ENCODE measurements at regions not wholly inside any gene's neighbourhood (a gene's known extent, or its start where the extent isn't known, plus 50 kb on each side); places are given as distances from the start of the nearest gene placed in this dataset.

GRCh38 chrX:8887004-8887403 lies 85.8 kb upstream of the FAM9A start:
- no peak overlapping the region for H3K4me3 Mint-ChIP-seq
- H3K27ac Mint-ChIP-seq: no peak overlapping the region
- H3K27ac ChIP-seq (ENCODE audit: low read depth in 1 of 2, low read length in 2 of 2): no peak overlapping the region
- TF ChIP-seq CTCF (IDR thresholded peaks at IDR 0.05): no peak
- intact Hi-C loops (cut with DNase I, micrococcal nuclease): no loop called here
- no peaks in the 10 kb centered on the region for H3K9me3 ChIP-seq (ENCODE audit: control insufficient read depth in 1 of 2, insufficient read depth in 1 of 2, low read length in 2 of 2)
- peaks cover 3% of the 10 kb centered on the region for H3K9me3 Mint-ChIP-seq
- no peaks in the 10 kb centered on the region for H3K4me1 Mint-ChIP-seq (ENCODE audit: low read depth)
- no peaks in the 10 kb centered on the region for H3K4me1 ChIP-seq (ENCODE audit: insufficient read depth, low read length)
- DNase-seq: no peak
- CTCF ChIA-PET: no interaction called here
- no peaks in the 10 kb centered on the region for H3K36me3 ChIP-seq (ENCODE audit: insufficient read depth, low read length)
- H3K27me3 ChIP-seq (ENCODE audit: control insufficient read depth in 1 of 2, insufficient read depth in 2 of 2, low read length in 2 of 2): no peaks in the 10 kb centered on the region
- ATAC-seq (ENCODE audit: poor library complexity): no peak
- no peaks in the 10 kb centered on the region for H3K36me3 Mint-ChIP-seq (ENCODE audit: low read depth)
- peaks cover 12% of the 10 kb centered on the region for H3K27me3 Mint-ChIP-seq
- POLR2A ChIA-PET: no interaction called here
- no peak overlapping the region for H3K4me3 ChIP-seq (ENCODE audit: low read length)

GRCh38 chrX:8879750-8880149 lies 78.6 kb upstream of the FAM9A start:
- ATAC-seq (ENCODE audit: poor library complexity) (no peak), DNase-seq (peak in 12 of 14 experiments; percentile 1 to 31 (median 6))

DNA sequence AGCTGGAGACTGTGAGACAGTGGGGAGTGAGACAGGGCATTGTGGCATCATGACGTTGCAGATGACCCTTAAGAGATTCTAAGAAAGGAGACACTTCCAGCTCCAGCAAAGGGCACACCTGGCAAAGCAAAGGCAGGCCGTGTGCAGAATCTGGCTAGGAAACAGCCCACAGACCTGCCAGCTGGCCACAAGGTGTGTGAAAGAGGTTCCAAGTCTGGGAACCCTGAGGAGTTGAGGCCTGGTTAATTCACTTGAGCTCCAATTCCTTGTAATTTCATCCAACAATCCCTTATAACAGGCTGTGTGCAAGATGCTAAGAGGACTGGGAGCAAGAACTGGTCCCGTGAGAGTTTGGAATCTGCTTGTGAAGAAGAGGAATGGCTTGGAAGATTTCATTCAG lies 72.8 kb upstream of the FAM9A start:
- Mint-ChIP-seq H3K27ac (no peak overlapping the region), H3K9me3 (no peaks in the 10 kb centered on the region), H3K27me3 (no peaks in the 10 kb centered on the region), H3K36me3 (ENCODE audit: low read depth) (no peaks in the 10 kb centered on the region), H3K4me3 (no peak overlapping the region), H3K4me1 (ENCODE audit: low read depth) (no peaks in the 10 kb centered on the region)
- no peaks in the 10 kb centered on the region for H3K9me3 ChIP-seq (ENCODE audit: control insufficient read depth in 1 of 2, insufficient read depth in 1 of 2, low read length in 2 of 2)
- intact Hi-C loops (cut with DNase I, micrococcal nuclease): no loop called here
- H3K27me3 ChIP-seq (ENCODE audit: control insufficient read depth in 1 of 2, insufficient read depth in 2 of 2, low read length in 2 of 2): no peaks in the 10 kb centered on the region
- no peak overlapping the region for H3K4me3 ChIP-seq (ENCODE audit: low read length)
- DNase-seq: no peak
- no peaks in the 10 kb centered on the region for H3K36me3 ChIP-seq (ENCODE audit: insufficient read depth, low read length)
- ChIA-PET CTCF (no interaction called here), POLR2A (no interaction called here)
- no peak overlapping the region for H3K27ac ChIP-seq (ENCODE audit: low read depth in 1 of 2, low read length in 2 of 2)
- TF ChIP-seq CTCF (IDR thresholded peaks at IDR 0.05): no peak
- H3K4me1 ChIP-seq (ENCODE audit: insufficient read depth, low read length): no peaks in the 10 kb centered on the region
- ATAC-seq (ENCODE audit: poor library complexity): no peak

More at GRCh38 chrX:8879750-8880149, 78.6 kb upstream of the FAM9A start:
- ChIA-PET CTCF (no interaction called here), POLR2A (no interaction called here)
- Mint-ChIP-seq H3K27me3 (peaks cover 7% of the 10 kb centered on the region), H3K4me3 (no peak overlapping the region), H3K9me3 (no peaks in the 10 kb centered on the region), H3K4me1 (ENCODE audit: low read depth) (no peaks in the 10 kb centered on the region), H3K36me3 (ENCODE audit: low read depth) (no peaks in the 10 kb centered on the region), H3K27ac (no peak overlapping the region)
- TF ChIP-seq CTCF (IDR thresholded peaks at IDR 0.05): peak; percentile 39
- no peaks in the 10 kb centered on the region for H3K4me1 ChIP-seq (ENCODE audit: insufficient read depth, low read length)
- H3K4me3 ChIP-seq (ENCODE audit: low read length): no peak overlapping the region
- no peaks in the 10 kb centered on the region for H3K36me3 ChIP-seq (ENCODE audit: insufficient read depth, low read length)
- H3K27me3 ChIP-seq (ENCODE audit: control insufficient read depth in 1 of 2, insufficient read depth in 2 of 2, low read length in 2 of 2): no peaks in the 10 kb centered on the region
- intact Hi-C loops (cut with DNase I, micrococcal nuclease): no loop called here
- H3K27ac ChIP-seq (ENCODE audit: low read depth in 1 of 2, low read length in 2 of 2): no peak overlapping the region
- H3K9me3 ChIP-seq (ENCODE audit: control insufficient read depth in 1 of 2, insufficient read depth in 1 of 2, low read length in 2 of 2): no peaks in the 10 kb centered on the region
